ENCODE measurements at regions not wholly inside any gene's neighbourhood (a gene's known extent, or its start where the extent isn't known, plus 50 kb on each side); places are given as distances from the start of the nearest gene placed in this dataset.

DNA sequence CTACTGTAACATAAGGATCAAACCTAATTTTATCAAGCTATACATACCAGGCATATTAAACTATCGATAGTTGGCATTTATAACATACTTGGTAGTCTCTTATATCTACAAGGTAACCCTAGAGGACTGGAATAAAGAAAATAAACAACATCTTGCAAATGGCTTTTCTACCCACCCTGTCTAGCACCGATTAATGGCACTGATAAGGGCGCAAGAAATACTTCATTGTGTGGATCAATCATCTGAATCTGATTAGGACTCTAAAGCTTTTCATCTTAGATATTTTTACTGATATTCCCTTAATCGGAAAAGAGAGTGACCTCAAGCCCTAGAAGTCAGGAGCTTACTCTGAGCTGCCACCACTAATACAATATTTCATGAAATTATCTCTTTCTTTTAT, 1461.7 kb upstream of the PIK3C3 start:
- TF ChIP-seq EP300 (IDR thresholded peaks at IDR 0.05), result no peak
- TF ChIP-seq, protein P1, sequence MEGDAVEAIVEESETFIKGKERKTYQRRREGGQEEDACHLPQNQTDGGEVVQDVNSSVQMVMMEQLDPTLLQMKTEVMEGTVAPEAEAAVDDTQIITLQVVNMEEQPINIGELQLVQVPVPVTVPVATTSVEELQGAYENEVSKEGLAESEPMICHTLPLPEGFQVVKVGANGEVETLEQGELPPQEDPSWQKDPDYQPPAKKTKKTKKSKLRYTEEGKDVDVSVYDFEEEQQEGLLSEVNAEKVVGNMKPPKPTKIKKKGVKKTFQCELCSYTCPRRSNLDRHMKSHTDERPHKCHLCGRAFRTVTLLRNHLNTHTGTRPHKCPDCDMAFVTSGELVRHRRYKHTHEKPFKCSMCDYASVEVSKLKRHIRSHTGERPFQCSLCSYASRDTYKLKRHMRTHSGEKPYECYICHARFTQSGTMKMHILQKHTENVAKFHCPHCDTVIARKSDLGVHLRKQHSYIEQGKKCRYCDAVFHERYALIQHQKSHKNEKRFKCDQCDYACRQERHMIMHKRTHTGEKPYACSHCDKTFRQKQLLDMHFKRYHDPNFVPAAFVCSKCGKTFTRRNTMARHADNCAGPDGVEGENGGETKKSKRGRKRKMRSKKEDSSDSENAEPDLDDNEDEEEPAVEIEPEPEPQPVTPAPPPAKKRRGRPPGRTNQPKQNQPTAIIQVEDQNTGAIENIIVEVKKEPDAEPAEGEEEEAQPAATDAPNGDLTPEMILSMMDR (IDR thresholded peaks at IDR 0.05), result no peak
- TF ChIP-seq POLR2A (IDR thresholded peaks at IDR 0.05), result no peak

All from ovary (tissue), 3 donors.